ENCODE measurements at regions not wholly inside any gene's neighbourhood (a gene's known extent, or its start where the extent isn't known, plus 50 kb on each side); places are given as distances from the start of the nearest gene placed in this dataset.

- TF ChIP-seq POLR2A (IDR thresholded peaks at IDR 0.05) (no peak), CTCF (IDR thresholded peaks at IDR 0.05) (no peak)
These were observed 414.6 kb upstream of the PRICKLE1 start for GRCh38 chr12:43004141-43004540.
